ENCODE measurements at regions not wholly inside any gene's neighbourhood (a gene's known extent, or its start where the extent isn't known, plus 50 kb on each side); places are given as distances from the start of the nearest gene placed in this dataset.

- Histone ChIP-seq H3K9me3 (replicated peaks; ENCODE audit: control insufficient read depth, insufficient read depth, low read length) (no peaks in the 10 kb centered on the region), H3K4me3 (replicated peaks in 1 of 3; ENCODE audit: insufficient read depth in 1 of 3, low read depth in 1 of 3, low read length in 3 of 3) (no peak overlapping the region), H3K9ac (replicated peaks; ENCODE audit: extremely low read depth, insufficient read depth, low read length) (no peak overlapping the region), H3K27ac (ENCODE audit: insufficient read depth, low read depth, low read length) (no peak overlapping the region), H3K36me3 (ENCODE audit: control insufficient read depth in 2 of 2, extremely low read depth in 1 of 2, insufficient read depth in 2 of 2, low read length in 2 of 2) (no peaks in the 10 kb centered on the region), H3K4me1 (ENCODE audit: control insufficient read depth, extremely low read depth, insufficient read depth, low read length) (no peaks in the 10 kb centered on the region), H4K20me1 (replicated peaks; ENCODE audit: control insufficient read depth, extremely low read depth, insufficient read depth, low read length) (no peaks in the 10 kb centered on the region), H2AFZ (ENCODE audit: low read depth, low read length) (no peak overlapping the region), H3K79me2 (ENCODE audit: control insufficient read depth, insufficient read depth, low read length) (no peaks in the 10 kb centered on the region), H3K4me2 (ENCODE audit: insufficient read depth, low read length) (no peak overlapping the region), H3K27me3 (ENCODE audit: control insufficient read depth in 2 of 2, insufficient read depth in 2 of 2, low read length in 2 of 2) (no peaks in the 10 kb centered on the region), H3K9me1 (replicated peaks; ENCODE audit: control insufficient read depth, extremely low read depth, insufficient read depth, low read length) (no peaks in the 10 kb centered on the region)
- FAIRE-seq: no peak
- no peak for TF ChIP-seq GATA2 (IDR thresholded peaks at IDR 0.05; ENCODE audit: insufficient read depth, insufficient read length, low read depth, low read length)
- TF ChIP-seq CTCF (IDR thresholded peaks at IDR 0.05; ENCODE audit: extremely low read depth in 1 of 2, insufficient read depth in 1 of 2, low read depth in 1 of 2, low read length in 2 of 2): no peak
- TF ChIP-seq MYC (IDR thresholded peaks at IDR 0.05; ENCODE audit: low read depth, low read length): no peak
- no peak for TF ChIP-seq POLR2A (IDR thresholded peaks at IDR 0.05; ENCODE audit: low read depth, low read length)
- TF ChIP-seq, protein P1, sequence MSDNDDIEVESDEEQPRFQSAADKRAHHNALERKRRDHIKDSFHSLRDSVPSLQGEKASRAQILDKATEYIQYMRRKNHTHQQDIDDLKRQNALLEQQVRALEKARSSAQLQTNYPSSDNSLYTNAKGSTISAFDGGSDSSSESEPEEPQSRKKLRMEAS (IDR thresholded peaks at IDR 0.05; ENCODE audit: insufficient read depth, insufficient read length): no peak
- no peak for TF ChIP-seq EZH2 (IDR thresholded peaks at IDR 0.05; ENCODE audit: borderline replicate concordance, low read depth, low read length, severe bottlenecking)
- no peak for TF ChIP-seq FOS (IDR thresholded peaks at IDR 0.05; ENCODE audit: borderline replicate concordance, insufficient read depth, low read length)
- dilution Hi-C loops (cut with MboI; ENCODE audit: extremely low pct_ligation_motif_present, low sequenced_read_pairs) (no loop called here), intact Hi-C loops (cut with micrococcal nuclease) (no loop called here)
- no TSS peak for BruUV-seq (replicated peaks)
- CTCF ChIA-PET: no interaction called here
- POLR2A ChIA-PET: no interaction called here
- DNase-seq (ENCODE audit: low read depth, low spot score): no peak
Measured at GRCh38 chr13:64074971-64075474, 2659.4 kb upstream of the PCDH20 start.

All from endothelial cell of umbilical vein (primary cell).